ENCODE measurements at regions not wholly inside any gene's neighbourhood (a gene's known extent, or its start where the extent isn't known, plus 50 kb on each side); places are given as distances from the start of the nearest gene placed in this dataset.

- TF ChIP-seq EZH2 (IDR thresholded peaks at IDR 0.05; ENCODE audit: low read length, unreplicated experiment) (no peak), CTCF (conservative IDR thresholded peaks at IDR 0.05; ENCODE audit: low read depth, low read length) (peak; percentile 35; the same call in 1 of the 2 replicates)
These were observed 682.6 kb downstream of the RWDD3 start for GRCh38 chr1:95916616-95917015.
